GM12891 (cell line): ENCODE measurements at regions not wholly inside any gene's neighbourhood (a gene's known extent, or its start where the extent isn't known, plus 50 kb on each side); places are given as distances from the start of the nearest gene placed in this dataset.

ENCODE experiments used
- POLR2A ChIP-seq: IDR thresholded peaks from 2 replicates; pipeline ENCODE4 v1.6.1; 2011; ENCODE audit warnings: low read depth, low read length, control low read depth
- POLR2AphosphoS5 ChIP-seq: IDR thresholded peaks from 2 replicates; pipeline ENCODE4 v1.6.1; 2011; ENCODE audit warnings: low read depth, low read length, control low read depth
- POU2F2 ChIP-seq: IDR thresholded peaks from 2 replicates; pipeline ENCODE4 v1.6.1; 2011; ENCODE audit warnings: low read depth, mild to moderate bottlenecking, control low read depth, low read length, moderate library complexity
- TAF1 ChIP-seq: IDR thresholded peaks from 2 replicates; pipeline ENCODE4 v1.6.1; 2011; ENCODE audit warnings: low read depth, low read length, control low read depth

DNA sequence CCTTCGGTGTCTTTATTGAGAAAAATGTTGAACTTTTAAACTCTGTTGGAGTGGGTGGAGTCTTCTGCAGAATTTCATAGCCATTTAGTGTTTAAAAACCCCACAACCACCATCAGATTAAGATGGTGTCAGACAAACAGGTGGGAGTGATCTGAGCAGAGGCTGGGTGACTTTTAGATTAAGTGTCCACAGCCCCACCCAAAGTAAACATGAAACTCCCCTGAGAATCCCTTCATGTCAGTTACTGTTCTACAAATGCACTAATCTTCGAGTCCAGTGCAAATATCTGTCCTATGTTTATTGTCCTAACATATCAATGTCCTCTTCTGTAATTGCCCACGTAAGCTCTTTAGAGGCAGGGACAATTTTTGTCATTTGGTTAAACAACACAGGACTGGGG is 175.6 kb upstream of the RBPJ start:
- TF ChIP-seq POLR2AphosphoS5 (no peak), POLR2A (no peak), TAF1 (no peak), POU2F2 (no peak)
